T1000 (cell line): ENCODE measurements at regions not wholly inside any gene's neighbourhood (a gene's known extent, or its start where the extent isn't known, plus 50 kb on each side); places are given as distances from the start of the nearest gene placed in this dataset.

Source experiments
- DNase-seq: peaks from one replicate; lab custom pipeline; 2025; ENCODE audit warnings: mixed read lengths; lab: John Stamatoyannopoulos, UW

DNA sequence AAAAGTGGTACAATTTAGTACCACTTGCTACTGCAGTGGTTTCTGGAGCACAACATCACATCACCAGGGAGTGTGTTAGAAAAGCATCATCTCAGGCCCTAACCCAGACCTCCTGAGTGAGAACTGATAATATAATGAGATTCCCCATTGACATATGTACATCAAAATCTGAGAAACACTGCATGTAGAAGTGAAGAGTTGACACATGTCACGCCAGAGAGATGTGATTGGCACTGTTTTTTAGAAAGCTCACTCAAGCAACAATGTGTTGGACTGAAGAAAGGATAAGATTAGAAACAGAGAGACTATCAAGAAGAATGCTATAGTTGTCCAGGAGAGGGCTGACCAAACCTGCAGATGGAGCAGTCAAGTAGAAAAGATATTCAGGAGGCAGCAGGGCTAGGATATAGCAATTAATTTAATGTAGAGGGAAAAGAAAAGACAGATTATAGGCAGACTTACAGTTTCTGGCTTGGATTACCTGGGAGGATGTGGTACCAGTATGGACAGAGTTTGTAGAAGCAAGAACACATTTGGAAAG lies 324.4 kb upstream of the ADAMTSL1 start:
- DNase-seq, result no peak

DNA sequence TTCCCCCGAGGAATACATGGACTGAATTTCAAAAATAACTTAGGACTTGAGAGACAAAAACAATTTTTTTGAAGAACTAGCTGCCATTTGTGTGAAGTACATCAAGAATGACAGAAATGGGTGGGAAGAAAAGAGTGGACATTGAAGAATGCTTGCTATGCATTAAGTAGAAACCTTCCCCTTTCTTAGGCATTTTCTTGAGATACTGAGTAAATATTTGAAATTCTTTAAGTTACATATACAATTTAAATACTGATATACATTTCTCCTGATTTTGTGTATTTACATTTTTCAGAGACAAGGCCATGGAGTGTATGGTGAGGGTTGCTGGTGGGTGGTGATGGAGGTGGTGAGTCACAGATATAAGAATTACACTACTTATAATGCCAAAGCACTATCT lies 319.3 kb upstream of the ADAMTSL1 start:
- no peak for DNase-seq

DNA sequence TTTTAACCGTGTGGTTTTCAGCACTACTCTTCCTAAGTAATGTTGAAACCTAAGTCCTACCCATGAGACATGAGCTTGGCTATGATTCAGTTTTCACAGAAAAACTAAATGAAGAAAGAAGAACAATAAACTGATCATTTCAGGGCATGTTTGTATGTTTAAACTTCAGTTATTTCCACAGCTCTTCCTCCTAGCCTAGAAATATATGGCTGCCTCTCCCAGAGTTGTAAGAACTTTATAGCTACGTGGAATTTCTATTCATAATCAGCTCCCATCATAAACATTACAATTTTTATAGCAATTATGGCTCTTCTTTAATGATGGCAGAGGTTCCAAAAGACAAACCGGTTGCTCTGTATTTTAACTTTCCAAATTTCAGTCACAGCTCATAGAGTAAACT lies 314.7 kb upstream of the ADAMTSL1 start:
- no peak for DNase-seq

DNA sequence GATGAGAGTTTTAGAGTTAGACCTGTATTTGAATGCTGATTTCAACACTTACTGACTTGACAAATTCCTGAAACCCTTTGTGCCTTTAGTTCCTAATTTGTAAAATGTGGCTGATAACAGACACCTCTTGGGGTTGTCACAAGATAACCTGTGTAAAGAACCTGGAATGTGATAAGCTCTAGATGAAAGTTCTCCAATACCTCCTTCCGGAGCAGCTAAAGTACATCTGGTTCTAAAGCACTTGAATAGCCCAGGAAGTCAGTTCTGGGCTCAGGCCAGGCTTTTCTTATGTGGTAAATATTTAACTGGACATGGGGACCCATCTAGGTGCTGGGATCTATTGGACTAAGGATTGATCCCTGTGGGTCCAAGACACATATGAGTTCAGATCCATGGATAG lies 310.8 kb upstream of the ADAMTSL1 start:
- DNase-seq, result no peak

DNA sequence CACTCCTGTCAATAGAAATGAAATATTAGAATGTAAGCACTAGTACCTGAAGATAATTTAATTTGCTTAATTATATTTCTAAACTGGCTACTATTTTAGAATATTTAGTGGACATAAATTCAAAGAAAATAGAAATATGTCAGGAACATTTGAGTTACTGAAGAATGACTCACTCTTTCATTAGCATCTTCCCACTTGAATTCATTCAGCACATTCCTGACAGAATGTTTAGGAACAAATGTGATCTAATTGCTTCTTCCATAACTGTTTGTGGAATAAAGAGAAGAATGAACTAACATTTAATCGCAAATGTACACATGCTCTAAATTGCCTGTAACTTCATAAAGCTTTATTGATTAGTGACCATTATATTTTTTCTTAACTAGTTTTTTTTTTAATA lies 306.2 kb upstream of the ADAMTSL1 start:
- no peak for DNase-seq

DNA sequence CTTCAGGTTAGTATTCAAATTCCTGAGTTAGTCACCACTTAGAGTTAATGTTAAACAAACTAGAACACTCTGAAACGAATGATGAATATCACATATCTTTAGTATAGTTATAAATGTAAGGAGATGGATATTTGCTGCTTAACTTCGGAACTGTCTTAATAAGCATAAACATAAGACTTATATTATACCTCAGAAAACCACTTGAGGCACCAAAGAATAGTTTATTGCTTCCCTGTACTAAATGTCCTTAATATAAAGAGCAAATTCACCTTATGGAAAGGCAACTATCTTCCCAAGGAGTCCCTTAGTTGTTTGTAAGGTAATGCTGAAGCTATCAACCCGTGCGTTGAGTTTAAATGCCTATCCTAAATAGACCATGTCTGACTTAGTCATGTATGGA lies 300.0 kb upstream of the ADAMTSL1 start:
- DNase-seq, result no peak

DNA sequence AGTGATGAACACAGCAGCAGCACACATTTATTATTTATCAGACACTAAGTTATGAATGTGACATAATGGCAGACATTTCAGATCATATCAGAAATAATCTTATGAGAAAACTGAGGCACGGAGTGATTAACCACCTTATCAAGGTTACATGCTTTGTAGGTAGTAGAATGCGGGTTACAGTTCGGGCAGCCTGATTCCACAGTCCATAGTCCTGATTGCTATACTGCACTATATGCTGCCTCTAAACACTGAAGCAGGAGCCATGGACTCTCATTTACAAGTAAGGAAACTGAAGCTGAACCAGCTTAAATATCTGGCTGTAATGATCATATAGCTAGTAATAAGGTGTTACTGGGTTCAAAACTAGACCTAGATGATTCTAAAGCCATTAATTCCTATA lies 291.3 kb upstream of the ADAMTSL1 start:
- DNase-seq, result no peak

DNA sequence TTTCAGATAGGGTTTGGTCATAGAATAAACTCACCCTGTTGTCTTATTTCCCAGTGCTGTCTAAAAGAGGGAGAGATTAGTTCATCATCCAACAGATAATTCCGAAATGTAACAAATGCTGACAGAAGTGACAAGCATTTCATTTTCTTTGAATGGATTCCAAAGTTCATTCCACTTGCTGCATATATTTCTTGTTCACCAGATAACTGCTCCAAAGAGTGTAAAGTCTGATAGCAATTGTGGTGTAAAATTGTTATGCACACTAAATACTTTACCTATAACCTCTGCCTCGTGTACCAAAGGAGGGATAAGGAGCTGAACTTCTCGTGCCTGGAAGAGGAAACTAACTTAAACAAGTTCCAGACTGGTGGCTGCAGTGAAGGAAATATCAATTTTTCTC lies 290.0 kb upstream of the ADAMTSL1 start:
- no peak for DNase-seq

DNA sequence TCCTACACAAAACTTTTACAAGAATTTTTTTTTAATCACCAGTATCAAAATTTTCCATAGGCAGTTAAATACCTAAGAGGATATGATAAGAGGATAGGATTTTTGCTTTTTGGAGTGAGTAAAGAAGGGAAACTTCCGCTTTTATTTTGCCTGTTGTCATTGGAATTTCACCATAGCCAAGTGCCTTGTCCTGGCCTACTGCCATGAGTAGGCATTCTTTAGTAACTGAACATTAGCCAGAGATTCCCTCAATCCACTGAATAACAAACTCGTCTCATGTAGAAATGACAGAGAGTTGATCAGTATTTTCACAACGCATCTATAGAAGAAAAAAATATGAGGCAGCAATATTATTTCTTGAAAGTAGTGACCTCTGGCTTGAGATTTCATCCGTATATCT lies 289.6 kb upstream of the ADAMTSL1 start:
- DNase-seq, result no peak

DNA sequence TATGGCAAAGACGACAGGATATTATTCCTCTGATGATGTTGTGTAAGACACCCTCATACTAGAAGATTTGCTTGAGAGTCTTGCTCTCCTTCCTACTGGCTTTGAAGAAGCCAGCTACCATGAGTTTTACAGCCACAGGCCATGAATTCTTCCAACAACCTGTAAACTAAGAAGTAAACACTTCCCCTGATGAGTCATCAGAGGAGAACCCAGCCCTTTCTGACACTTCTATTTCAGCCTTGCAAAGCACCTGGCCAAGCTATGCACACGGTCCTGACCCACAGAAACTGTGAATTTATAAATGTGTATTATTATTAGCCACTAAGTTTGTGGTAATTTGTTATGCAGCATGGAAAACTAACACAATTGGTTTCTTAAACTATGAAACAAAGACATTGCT lies 288.8 kb upstream of the ADAMTSL1 start:
- no peak for DNase-seq

DNA sequence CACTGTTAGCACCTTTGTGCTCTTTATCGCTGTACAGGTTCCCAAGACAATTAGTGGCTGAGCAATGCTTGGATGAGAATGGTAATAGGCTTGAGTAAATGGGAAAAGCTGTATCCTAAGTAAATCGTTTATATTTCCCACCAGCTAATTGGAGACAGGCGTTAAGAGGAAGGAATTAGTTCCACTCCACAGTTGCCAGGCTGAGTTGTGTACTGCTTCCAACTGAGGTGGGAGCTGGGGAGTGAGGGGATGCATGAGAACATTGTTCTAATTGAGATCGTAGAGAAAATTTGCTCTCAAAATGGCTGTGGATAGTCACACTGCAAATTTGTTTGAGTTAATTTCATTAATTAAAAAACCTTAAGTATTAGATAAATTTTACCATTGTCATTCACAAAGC lies 285.0 kb upstream of the ADAMTSL1 start:
- DNase-seq, result no peak

DNA sequence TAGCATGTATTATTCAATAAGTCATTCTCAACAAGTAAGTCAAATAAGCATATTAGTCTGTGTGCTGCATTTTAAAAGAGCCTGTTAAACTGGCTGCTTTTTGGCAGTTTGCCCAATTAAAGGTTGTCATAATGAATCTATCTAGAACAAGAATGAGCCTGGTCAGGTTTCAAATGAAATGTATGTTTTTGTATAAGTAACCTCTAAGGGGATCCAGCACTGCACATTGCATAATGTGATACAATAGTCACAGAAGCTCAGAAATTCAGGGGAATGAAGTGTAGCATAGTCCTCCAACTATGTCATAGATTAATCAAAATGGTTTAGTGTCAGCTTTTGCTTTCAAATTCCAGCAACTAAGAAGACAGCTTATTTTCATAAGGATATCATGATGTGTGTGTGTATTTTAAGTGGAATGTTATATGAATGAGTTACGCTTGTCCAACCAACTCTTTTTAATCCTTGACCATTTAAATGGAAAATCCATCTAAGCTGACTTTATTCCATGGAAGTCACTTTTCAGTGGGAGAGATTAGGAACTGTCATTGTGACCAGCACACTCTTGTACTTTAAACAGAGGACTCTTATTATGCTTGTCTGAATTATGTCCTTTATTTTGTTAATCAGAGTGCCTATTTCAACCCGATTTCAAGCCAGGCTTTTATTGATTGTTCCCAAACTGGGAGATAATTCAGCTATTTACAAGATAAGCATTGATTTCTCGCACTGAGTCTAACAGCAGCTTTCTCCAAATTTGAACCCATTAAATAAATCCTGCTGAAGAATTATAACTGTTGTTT lies 283.9 kb upstream of the ADAMTSL1 start:
- no peak for DNase-seq

DNA sequence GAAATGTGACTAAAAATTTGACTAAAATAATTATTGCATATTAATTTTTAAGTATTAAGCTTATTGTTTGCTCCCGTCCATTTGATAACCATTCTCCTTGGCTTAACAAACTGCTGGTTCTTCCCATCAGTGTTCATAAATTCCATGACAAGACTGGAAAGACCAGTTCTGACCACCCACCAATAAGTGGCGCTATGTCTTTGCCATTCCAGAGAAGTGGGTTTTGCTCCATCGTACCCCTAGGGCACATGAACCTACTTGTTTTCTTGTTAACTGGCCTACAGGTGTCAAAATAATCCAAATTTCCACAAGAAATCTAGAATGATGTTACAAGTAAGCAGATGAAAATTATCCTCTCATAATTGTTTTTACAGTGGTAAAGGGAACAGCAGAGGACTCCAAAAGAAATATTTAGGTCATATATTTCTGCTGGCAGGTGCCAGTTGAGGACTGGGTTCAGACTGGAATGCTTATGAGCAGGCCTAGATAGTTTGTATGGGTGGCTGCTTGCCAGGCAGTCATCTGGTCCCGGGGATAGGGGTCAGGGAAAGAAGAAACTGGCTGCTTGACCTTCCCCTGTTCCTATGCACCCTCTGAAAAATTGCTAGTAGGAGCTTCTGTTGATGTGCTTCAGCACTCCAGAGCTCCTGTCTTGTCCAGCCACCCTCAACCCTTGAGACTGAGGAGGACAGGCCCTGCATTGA lies 283.1 kb upstream of the ADAMTSL1 start:
- no peak for DNase-seq

DNA sequence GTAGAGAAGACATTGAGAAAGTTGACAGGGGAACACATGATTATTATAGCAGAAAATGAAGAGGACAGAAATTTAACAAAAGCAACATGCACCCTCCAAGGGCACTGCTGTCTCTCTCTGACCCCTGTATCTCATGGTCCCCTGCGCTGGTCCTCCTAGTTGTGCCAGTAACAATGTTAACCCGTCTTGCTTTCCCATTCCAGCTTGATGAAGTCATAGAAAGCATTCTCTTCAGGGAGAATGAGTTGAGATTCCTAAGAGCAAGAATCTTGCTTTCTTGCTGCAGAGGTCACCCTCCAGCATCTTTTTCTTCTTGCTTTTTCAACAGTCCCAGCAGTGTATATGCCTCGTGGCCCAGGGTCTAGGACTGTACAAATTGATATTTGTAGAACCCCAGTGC lies 279.6 kb upstream of the ADAMTSL1 start:
- DNase-seq, result no peak

DNA sequence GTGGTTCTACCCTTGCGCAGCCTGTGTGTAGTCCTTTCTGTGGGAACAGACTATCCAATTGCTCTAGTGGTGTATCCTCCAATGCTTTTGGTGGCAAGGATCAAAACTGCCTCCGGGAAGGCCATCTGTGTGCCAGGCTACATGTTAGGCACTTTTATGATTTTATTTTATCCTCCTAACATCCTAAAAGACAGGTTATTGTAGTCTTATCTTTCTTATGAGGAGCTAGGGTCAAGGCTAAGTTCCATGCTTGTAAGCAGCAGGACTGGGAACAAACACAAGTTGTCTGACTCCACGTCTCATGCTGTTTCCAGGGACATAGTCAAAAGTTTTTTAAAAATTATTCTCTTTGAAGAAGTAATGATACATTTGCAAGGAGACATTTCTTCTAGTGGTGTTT lies 278.7 kb upstream of the ADAMTSL1 start:
- no peak for DNase-seq

DNA sequence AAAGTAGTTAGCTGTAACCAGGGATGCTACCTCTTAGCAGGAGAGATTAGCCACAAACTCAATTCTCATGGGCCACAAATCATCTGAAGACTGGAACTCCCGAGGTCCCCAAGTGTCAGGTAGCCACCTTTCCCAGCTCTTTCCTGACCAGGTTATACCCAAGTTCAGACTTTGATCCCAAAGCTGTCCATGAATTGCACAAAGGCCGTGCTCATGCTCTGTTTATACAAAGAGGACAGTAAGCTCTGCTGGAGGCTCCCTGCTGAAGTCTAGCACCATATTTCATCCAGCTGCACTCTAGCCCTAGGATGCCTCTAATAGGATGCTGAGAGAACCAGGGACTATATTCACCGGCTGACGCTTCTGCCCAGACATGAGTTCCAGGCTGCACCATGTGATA lies 271.0 kb upstream of the ADAMTSL1 start:
- no peak for DNase-seq

DNA sequence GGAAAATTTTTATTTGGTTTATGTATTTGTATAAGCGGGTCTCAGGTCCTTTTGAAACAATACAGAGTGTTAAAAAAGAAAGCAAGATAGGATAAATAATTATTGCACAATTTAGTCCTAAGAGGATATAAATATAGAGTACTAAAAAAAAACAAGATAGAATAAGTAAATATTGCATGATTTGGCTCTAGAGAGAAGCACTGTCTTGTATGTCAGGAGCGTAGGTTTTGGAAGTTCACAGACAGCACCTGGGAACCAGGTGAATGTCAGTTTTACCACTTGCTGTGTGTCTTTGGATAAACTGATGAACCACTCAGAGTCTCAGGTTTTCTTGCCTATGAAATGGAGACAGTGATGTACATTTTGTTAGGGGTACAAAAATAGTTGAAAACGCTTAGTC lies 266.2 kb upstream of the ADAMTSL1 start:
- no peak for DNase-seq

DNA sequence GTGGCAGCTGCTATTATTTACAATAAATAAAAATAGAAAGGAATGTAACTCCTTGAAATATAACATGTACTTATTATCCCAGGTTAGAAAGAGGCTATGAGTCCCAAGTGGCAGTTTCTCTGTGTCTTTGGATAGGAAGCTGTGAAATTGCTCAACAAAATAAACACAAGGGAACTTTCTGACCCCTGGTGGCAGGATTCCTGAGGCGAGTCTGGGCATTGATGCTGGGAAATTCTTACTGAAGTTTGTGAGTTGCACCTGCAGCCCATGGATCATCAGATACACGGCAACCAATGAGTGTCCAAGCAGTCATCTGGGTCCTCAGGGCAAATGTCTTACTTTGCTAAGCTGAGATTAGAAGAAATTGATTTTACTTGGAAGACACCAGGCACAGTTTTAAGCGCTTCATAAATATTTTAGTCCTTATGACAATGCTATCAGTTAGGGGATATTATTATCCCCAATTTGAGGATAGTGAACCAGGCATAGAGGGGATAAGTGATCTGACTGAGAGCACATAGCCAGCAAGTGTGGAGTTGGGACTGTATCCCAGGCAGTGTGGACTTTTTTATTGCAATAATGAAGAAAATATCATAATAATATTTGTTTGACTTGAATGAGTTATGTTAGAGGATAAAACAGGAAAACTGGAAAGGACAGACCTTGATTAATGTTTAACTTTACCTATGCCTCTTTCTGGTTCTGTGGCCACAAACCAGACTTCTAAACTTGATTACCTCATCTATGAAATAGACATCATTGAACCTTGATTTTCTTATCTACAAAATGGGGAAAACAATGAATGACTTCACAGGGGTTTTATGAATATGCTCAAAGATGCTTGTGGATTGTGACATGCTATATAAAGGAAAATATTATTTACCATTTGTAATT lies 265.5 kb upstream of the ADAMTSL1 start:
- no peak for DNase-seq

DNA sequence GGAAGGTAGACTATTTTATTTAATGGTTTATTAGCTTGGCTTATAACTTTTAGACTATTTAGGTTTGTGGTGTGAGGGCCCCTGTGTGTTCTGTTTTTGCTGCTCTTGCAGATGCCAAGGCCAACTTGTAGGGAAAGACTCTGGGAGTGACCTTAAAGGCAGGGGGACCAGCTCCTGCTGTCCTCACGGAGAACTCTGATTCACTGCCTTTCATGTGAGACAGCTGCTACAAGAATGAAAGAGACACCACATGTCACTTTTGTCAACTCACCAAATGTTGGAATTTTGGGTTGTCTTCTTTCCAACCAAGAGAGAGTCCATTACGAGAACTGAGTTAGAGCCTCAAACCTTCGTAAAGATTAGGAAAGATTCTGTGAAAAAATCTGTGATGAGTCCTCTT lies 258.3 kb upstream of the ADAMTSL1 start:
- no peak for DNase-seq

DNA sequence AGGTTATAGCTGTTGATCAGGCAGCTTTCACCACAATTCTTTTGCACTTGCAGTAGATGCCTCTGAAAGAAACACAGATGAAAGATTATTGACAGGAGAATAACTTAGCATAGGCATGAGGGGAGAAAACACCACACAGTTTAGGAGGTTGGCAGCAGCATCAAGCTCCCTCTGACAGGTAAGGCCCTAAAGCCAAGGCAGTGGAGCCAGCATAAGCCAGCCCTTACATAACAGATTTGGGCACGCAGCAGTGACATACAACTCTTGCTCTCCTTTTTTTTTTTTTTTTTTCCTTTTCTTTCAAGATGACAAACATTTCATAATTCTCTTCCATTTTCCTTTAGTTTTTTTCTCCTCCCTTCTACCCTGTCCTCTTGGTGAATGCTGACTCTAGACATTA lies 257.6 kb upstream of the ADAMTSL1 start:
- DNase-seq, result no peak

DNA sequence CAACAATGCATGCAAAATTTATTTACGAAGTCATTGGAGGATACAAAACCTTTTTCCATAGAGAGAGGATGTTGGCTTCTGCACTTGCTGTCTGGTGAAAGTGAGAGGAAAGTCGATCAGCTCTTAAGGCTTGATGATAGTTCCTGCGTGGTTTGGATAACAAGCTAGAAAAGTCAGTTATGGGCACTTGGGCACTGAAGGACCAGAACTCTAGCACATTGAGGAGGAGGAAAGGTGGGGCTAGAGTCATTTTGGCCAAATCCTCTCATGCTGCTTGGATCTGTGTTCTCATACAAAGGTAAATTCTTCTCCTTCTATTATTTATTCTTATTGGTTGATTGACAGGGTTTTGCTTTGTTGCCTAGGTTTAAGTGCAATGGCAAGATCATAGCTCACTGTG lies 245.9 kb upstream of the ADAMTSL1 start:
- DNase-seq, result no peak

DNA sequence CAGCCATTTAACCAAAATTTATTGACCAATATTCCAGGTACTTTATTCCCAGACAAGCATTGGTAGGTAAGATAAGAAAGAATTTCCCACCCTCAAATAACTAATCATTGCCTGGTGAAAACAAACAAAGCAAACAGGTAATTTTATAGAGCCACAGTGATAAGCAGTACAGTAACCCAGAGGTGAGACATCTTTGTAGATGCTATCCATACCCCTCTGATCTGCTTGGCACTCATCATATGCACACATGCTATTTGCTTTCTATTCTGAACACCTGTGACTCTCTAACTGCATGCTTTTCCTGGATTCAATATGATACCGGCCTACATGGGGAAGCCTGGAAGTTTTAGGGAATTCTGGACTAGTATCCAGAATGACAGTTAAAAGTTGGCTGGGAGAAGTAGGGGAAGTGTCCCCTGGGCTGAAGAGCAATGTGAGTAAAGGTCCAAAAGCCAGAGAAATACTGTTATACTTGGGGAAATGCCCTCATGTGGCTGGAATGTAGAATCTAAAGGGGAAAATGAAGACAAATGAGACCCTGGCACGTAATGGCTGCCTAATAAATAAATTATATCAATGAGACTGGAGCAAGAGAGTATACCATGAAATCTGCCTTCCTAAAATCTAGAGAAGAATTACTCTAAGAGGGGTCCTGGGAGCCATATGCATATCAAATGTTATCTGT lies 243.8 kb upstream of the ADAMTSL1 start:
- DNase-seq, result no peak
